K562 (cell line): ENCODE measurements at regions not wholly inside any gene's neighbourhood (a gene's known extent, or its start where the extent isn't known, plus 50 kb on each side); places are given as distances from the start of the nearest gene placed in this dataset.
A peak's percentile ranks its signal among the peaks of the same experiment; 100 is the strongest.

Experiments used
- BMI1 ChIP-seq: fragments of 150-350 bp; IDR thresholded peaks from 2 replicates; pipeline ENCODE4 v1.6.1; 2014; ENCODE audit warnings: low read length
- ELF1 ChIP-seq: fragments of 200-800 bp; sonication (Bioruptor generic); IDR thresholded peaks from 2 replicates; pipeline ENCODE4 v1.6.1; 2016; ENCODE audit warnings: missing genetic modification characterization, missing compliant biosample characterization
- NFYB ChIP-seq: IDR thresholded peaks from 2 replicates; pipeline ENCODE4 v1.6.1; 2011; ENCODE audit warnings: mild to moderate bottlenecking, moderate library complexity; ENCODE audit not compliant: insufficient read length; ENCODE audit errors: extremely low read depth
- NR1H2 ChIP-seq: sonication (generic); formaldehyde crosslinking; IDR thresholded peaks from 2 replicates; pipeline ENCODE4 v1.4.0; 2020; ENCODE audit warnings: mild to moderate bottlenecking, missing genetic modification reagents
- NR2C2 ChIP-seq, 2 experiments: fragments of 200-800 bp in 1 of 2; sonication (Bioruptor generic) in 1 of 2; sonication (generic) in 1 of 2; formaldehyde crosslinking in 1 of 2; IDR thresholded peaks; 2 replicates each; pipeline versions ENCODE4 v1.6.1 to v1.8.0; 2016 to 2022; ENCODE audit warnings: mild to moderate bottlenecking in 1 of 2, missing compliant biosample characterization in 1 of 2, missing genetic modification characterization in 1 of 2, missing genetic modification reagents in 1 of 2
- PURB ChIP-seq: sonication (generic); formaldehyde crosslinking; IDR thresholded peaks from 2 replicates; pipeline ENCODE4 v1.9.0; 2021; ENCODE audit warnings: low read depth, mild to moderate bottlenecking, missing genetic modification reagents
- U2AF1 ChIP-seq: fragments of 200-400 bp; formaldehyde crosslinking; optimal IDR thresholded peaks from 2 replicates; pipeline ENCODE3; 2017; ENCODE audit warnings: mild to moderate bottlenecking, low read depth, low read length, moderate library complexity
- WHSC1 ChIP-seq: IDR thresholded peaks from one replicate; pipeline ENCODE4 v1.6.1; 2012; ENCODE audit warnings: low read length, control low read depth, inconsistent platforms
- ZC3H8 ChIP-seq: fragments of 450-650 bp; IDR thresholded peaks from 2 replicates; pipeline ENCODE4 v1.6.1; 2017
- ZKSCAN1 ChIP-seq: fragments of 150-350 bp; IDR thresholded peaks from 2 replicates; pipeline ENCODE4 v1.6.1; 2016; ENCODE audit warnings: low read depth, low read length
- ZNF239 ChIP-seq: fragments of 250-450 bp; sonication (Bioruptor Pico); IDR thresholded peaks from 2 replicates; pipeline ENCODE4 v1.4.0; 2020; ENCODE audit warnings: mild to moderate bottlenecking
- ZNF384 ChIP-seq: IDR thresholded peaks from 2 replicates; pipeline ENCODE4 v1.6.1; 2012; ENCODE audit warnings: low read depth, low read length, improper control_type of control experiment
- ZNF436 ChIP-seq: fragments of 250-450, 450-650 bp; sonication (Bioruptor Pico); formaldehyde crosslinking; IDR thresholded peaks from 2 replicates; pipeline ENCODE4 v1.7.0; 2020; ENCODE audit warnings: mild to moderate bottlenecking
- ZNF589 ChIP-seq: fragments of 200-800 bp; sonication (Bioruptor generic); IDR thresholded peaks from 2 replicates; pipeline ENCODE4 v1.6.1; 2016; ENCODE audit warnings: low read depth, missing genetic modification characterization, missing compliant biosample characterization
- TF ChIP-seq, protein P1 (sequence below): fragments of 450-650 bp; IDR thresholded peaks from 2 replicates; pipeline ENCODE4 v1.6.1; 2016; ENCODE audit warnings: mild to moderate bottlenecking
- TF ChIP-seq, protein P2 (sequence below), 3 experiments: fragments of 200-800 bp in 1 of 3; sonication (Bioruptor generic) in 1 of 3; sonication (generic) in 1 of 3; formaldehyde crosslinking in 1 of 3; IDR thresholded peaks; 2 replicates each; pipeline versions ENCODE4 v1.6.1 to v1.8.0; 2016 to 2022; ENCODE audit warnings: mild to moderate bottlenecking in 2 of 3, missing compliant biosample characterization in 2 of 3, missing genetic modification characterization in 2 of 3, missing genetic modification reagents in 1 of 3
- TF ChIP-seq, protein P3 (sequence below): sonication (generic); formaldehyde crosslinking; IDR thresholded peaks from 2 replicates; pipeline ENCODE4 v1.8.1; 2023; ENCODE audit warnings: mild to moderate bottlenecking, missing genetic modification reagents
- TF ChIP-seq, protein P4 (sequence below): fragments of 450-650 bp; formaldehyde crosslinking; conservative IDR thresholded peaks from 2 replicates; pipeline ENCODE4 v1.4.0; 2022; ENCODE audit warnings: mild to moderate bottlenecking, missing genetic modification characterization
- TF ChIP-seq, protein P5 (sequence below), 2 experiments: fragments of 450-650 bp; IDR thresholded peaks; 2 replicates each; pipeline ENCODE4 v1.6.1; 2016

DNA sequence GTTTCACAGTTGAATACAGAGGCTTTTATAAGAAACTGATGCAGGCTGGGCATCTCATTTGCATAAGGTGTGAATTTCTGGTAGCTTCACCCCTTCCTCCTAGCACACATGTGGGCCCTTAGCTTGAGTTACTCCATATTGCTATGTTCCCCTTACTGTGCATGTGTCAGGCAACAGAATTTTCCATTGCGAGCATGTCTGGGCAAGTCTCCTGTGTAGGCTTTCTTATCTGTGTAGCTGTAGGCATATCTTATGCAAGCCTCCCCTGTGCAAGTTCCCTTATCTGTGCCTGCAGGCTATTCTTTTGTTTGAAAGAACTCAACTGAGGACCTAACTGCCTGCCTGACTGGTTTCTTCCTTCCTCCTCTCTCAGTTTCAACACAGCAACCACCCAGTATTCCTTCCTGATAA lies 597.4 kb upstream of the CDH5 start (continued):
- peak; percentile 18; the same call in 1 of the 2 replicates for TF ChIP-seq ZNF384
- TF ChIP-seq NR2C2 (CRISPR knock-in tag; IDR thresholded peaks at IDR 0.05) = no peak
- TF ChIP-seq NR2C2 (tag; IDR thresholded peaks at IDR 0.05) = peak; percentile 88
- TF ChIP-seq ELF1 = peak; percentile 72
- TF ChIP-seq, protein P1, sequence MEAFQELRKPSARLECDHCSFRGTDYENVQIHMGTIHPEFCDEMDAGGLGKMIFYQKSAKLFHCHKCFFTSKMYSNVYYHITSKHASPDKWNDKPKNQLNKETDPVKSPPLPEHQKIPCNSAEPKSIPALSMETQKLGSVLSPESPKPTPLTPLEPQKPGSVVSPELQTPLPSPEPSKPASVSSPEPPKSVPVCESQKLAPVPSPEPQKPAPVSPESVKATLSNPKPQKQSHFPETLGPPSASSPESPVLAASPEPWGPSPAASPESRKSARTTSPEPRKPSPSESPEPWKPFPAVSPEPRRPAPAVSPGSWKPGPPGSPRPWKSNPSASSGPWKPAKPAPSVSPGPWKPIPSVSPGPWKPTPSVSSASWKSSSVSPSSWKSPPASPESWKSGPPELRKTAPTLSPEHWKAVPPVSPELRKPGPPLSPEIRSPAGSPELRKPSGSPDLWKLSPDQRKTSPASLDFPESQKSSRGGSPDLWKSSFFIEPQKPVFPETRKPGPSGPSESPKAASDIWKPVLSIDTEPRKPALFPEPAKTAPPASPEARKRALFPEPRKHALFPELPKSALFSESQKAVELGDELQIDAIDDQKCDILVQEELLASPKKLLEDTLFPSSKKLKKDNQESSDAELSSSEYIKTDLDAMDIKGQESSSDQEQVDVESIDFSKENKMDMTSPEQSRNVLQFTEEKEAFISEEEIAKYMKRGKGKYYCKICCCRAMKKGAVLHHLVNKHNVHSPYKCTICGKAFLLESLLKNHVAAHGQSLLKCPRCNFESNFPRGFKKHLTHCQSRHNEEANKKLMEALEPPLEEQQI = peak; percentile 68; the same call in 1 of the 2 replicates
- no peak for TF ChIP-seq NR1H2 (CRISPR knock-in tag)
- peak; percentile 99 for TF ChIP-seq ZNF239
- TF ChIP-seq WHSC1 = no peak
- no peak for TF ChIP-seq PURB (CRISPR knock-in tag)
- TF ChIP-seq ZKSCAN1 = no peak
- no peak for TF ChIP-seq ZC3H8
- TF ChIP-seq NFYB = no peak
- peak; percentile 99 for TF ChIP-seq ZNF589 (CRISPR knock-in tag)
- no peak for TF ChIP-seq BMI1
- TF ChIP-seq ZNF436 = peak; percentile 60; the same call in 1 of the 2 replicates
- TF ChIP-seq, protein P2, sequence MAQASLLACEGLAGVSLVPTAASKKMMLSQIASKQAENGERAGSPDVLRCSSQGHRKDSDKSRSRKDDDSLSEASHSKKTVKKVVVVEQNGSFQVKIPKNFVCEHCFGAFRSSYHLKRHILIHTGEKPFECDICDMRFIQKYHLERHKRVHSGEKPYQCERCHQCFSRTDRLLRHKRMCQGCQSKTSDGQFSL (CRISPR knock-in tag; IDR thresholded peaks at IDR 0.05) = no peak
- TF ChIP-seq, protein P2 (tag; IDR thresholded peaks at IDR 0.05) = peak; percentile 39 to 100; a peak in 2 of 4 replicates
- no peak for TF ChIP-seq U2AF1
- TF ChIP-seq, protein P3, sequence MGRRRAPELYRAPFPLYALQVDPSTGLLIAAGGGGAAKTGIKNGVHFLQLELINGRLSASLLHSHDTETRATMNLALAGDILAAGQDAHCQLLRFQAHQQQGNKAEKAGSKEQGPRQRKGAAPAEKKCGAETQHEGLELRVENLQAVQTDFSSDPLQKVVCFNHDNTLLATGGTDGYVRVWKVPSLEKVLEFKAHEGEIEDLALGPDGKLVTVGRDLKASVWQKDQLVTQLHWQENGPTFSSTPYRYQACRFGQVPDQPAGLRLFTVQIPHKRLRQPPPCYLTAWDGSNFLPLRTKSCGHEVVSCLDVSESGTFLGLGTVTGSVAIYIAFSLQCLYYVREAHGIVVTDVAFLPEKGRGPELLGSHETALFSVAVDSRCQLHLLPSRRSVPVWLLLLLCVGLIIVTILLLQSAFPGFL = 0 out of 2 replicates have a peak, but pooled peaks have one; percentile 27
- TF ChIP-seq, protein P4, sequence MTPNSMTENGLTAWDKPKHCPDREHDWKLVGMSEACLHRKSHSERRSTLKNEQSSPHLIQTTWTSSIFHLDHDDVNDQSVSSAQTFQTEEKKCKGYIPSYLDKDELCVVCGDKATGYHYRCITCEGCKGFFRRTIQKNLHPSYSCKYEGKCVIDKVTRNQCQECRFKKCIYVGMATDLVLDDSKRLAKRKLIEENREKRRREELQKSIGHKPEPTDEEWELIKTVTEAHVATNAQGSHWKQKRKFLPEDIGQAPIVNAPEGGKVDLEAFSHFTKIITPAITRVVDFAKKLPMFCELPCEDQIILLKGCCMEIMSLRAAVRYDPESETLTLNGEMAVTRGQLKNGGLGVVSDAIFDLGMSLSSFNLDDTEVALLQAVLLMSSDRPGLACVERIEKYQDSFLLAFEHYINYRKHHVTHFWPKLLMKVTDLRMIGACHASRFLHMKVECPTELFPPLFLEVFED (CRISPR knock-in tag) = 0 out of 2 replicates have a peak, but pooled peaks have one; percentile 21
- TF ChIP-seq, protein P5, sequence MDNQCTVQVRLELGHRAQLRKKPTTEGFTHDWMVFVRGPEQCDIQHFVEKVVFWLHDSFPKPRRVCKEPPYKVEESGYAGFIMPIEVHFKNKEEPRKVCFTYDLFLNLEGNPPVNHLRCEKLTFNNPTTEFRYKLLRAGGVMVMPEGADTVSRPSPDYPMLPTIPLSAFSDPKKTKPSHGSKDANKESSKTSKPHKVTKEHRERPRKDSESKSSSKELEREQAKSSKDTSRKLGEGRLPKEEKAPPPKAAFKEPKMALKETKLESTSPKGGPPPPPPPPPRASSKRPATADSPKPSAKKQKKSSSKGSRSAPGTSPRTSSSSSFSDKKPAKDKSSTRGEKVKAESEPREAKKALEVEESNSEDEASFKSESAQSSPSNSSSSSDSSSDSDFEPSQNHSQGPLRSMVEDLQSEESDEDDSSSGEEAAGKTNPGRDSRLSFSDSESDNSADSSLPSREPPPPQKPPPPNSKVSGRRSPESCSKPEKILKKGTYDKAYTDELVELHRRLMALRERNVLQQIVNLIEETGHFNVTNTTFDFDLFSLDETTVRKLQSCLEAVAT (IDR thresholded peaks at IDR 0.05) = 0 out of 4 replicates have a peak, but pooled peaks of 1 of the 2 experiments have one; percentile 30
